ENCODE measurements at regions not wholly inside any gene's neighbourhood (a gene's known extent, or its start where the extent isn't known, plus 50 kb on each side); places are given as distances from the start of the nearest gene placed in this dataset.

GRCh38 chr7:81140252-81140651, 221.4 kb upstream of the SEMA3C start:
- no peak for TF ChIP-seq ZZZ3 (CRISPR knock-in tag; IDR thresholded peaks at IDR 0.05; ENCODE audit: borderline replicate concordance)
- no peak for TF ChIP-seq SP4 (CRISPR knock-in tag; IDR thresholded peaks at IDR 0.05)
- no peak for TF ChIP-seq NFYB (CRISPR knock-in tag; IDR thresholded peaks at IDR 0.05)
- TF ChIP-seq, protein P1, sequence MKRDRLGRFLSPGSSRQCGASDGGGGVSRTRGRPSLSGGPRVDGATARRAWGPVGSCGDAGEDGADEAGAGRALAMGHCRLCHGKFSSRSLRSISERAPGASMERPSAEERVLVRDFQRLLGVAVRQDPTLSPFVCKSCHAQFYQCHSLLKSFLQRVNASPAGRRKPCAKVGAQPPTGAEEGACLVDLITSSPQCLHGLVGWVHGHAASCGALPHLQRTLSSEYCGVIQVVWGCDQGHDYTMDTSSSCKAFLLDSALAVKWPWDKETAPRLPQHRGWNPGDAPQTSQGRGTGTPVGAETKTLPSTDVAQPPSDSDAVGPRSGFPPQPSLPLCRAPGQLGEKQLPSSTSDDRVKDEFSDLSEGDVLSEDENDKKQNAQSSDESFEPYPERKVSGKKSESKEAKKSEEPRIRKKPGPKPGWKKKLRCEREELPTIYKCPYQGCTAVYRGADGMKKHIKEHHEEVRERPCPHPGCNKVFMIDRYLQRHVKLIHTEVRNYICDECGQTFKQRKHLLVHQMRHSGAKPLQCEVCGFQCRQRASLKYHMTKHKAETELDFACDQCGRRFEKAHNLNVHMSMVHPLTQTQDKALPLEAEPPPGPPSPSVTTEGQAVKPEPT (CRISPR knock-in tag; IDR thresholded peaks at IDR 0.05; ENCODE audit: low read depth), result no peak
- TF ChIP-seq CTCF (CRISPR knock-in tag; IDR thresholded peaks at IDR 0.05), result no peak
- TF ChIP-seq ARNT2 (CRISPR knock-in tag; IDR thresholded peaks at IDR 0.05; ENCODE audit: low read depth), result no peak
- no peak for TF ChIP-seq BORCS8-MEF2B (CRISPR knock-in tag; IDR thresholded peaks at IDR 0.05)
- no peak for TF ChIP-seq AHR (CRISPR knock-in tag; IDR thresholded peaks at IDR 0.05)
- TF ChIP-seq EZH2 (conservative IDR thresholded peaks at IDR 0.05; ENCODE audit: low read depth, low read length), result no peak
- TF ChIP-seq, protein P2, sequence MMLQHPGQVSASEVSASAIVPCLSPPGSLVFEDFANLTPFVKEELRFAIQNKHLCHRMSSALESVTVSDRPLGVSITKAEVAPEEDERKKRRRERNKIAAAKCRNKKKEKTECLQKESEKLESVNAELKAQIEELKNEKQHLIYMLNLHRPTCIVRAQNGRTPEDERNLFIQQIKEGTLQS (CRISPR knock-in tag; IDR thresholded peaks at IDR 0.05), result no peak
- TF ChIP-seq PAX8 (CRISPR knock-in tag; IDR thresholded peaks at IDR 0.05; ENCODE audit: borderline replicate concordance), result no peak
- TF ChIP-seq YEATS2 (CRISPR knock-in tag; IDR thresholded peaks at IDR 0.05; ENCODE audit: borderline replicate concordance), result no peak

Measured in HepG2 (cell line).